ENCODE measurements at regions not wholly inside any gene's neighbourhood (a gene's known extent, or its start where the extent isn't known, plus 50 kb on each side); places are given as distances from the start of the nearest gene placed in this dataset.

- DNase-seq (ENCODE audit: low spot score): no peak
These were observed 620.3 kb downstream of the ZPLD1 start for GRCh38 chr3:103055021-103055520.

GRCh38 chr3:103056542-103056941 lies 621.7 kb downstream of the ZPLD1 start:
- no peak for DNase-seq (ENCODE audit: low spot score)

- DNase-seq (ENCODE audit: low spot score): no peak
These were observed 622.2 kb downstream of the ZPLD1 start for GRCh38 chr3:103057003-103057402.

GRCh38 chr3:103057487-103057886 lies 622.7 kb downstream of the ZPLD1 start:
- no peak for DNase-seq (ENCODE audit: low spot score)

DNA sequence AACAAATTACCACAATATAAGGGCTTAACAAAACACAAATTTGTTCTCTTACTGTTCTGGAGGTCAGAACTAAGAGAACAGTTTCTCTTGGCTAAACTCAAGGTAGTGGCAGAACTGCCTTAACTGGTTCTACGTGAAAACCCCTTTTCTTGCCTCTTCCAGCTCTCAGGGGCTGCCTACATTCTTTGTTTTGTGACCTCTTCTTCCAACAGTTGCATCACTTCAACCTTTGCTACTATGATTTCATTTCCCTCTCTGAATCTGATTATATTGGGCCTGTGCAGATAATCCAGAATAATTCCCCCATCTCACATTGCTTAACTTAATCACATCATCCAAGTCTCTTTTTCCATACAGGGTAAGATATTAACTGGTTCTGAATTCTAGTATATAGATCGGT lies 624.6 kb downstream of the ZPLD1 start:
- peak; percentile 49 for DNase-seq (ENCODE audit: low spot score)

DNA sequence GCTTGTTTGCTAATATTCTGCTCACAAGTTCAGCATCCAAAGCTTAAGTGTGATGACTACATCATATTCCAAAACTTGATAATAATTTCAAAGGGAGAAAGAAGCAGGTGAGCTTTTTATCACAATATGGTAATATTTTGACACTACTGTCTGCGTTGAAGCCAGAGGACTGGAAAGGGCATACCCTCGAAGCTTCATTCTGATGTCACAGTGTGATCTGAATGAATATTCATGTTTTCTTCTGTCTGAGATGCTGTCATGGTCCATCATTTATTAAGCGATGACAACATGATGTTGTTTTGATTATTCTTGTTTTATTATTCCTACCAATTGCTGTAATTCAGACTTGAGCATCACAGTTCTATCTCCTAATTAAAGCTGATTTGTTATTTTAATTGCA lies 625.4 kb downstream of the ZPLD1 start:
- no peak for DNase-seq (ENCODE audit: low spot score)

DNA sequence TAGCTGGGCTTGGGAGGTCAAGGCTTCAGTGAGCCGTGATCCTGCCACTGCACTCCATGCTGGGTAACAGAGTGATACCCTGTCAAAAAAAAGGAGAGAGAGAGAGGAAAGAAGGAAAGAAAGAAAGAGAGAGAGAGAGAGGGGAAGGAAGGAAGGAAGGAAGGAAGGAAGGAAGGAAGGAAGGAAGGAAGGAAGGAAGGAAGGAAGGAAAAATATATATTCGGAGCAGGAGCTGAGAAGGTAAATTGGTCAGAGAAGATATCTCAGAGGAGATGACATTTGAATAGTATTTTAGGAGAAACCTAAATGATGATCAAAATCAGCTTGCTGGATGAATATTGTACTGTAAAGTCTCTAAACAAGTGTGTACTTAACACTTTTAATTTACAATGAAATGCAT lies 633.1 kb downstream of the ZPLD1 start:
- no peak for DNase-seq (ENCODE audit: low spot score)

GRCh38 chr3:103075282-103075681 lies 640.5 kb downstream of the ZPLD1 start:
- DNase-seq (ENCODE audit: low spot score): no peak

- DNase-seq (ENCODE audit: low spot score): no peak
These were observed 643.1 kb downstream of the ZPLD1 start for GRCh38 chr3:103077910-103078309.

DNA sequence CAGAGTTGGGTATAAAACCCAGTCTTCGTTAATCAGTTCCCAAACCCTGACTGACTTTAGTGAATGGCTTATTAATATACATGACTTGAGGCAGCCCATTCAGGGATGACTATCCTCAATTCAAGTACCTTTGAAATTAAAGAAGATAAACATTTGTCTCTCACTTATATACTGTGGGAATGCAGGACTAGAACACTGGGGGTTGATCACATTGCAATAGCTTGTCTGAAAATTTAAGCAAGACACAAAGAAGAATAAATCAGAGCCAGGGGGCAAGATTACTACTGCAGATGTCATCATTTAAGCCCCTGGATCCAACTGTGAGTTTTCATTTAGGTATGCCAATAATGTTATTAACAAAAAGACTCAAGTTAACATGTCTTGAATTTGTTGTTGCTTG lies 647.7 kb downstream of the ZPLD1 start:
- DNase-seq (ENCODE audit: low spot score): no peak

GRCh38 chr3:103083848-103084631 lies 649.2 kb downstream of the ZPLD1 start:
- DNase-seq (ENCODE audit: low spot score): no peak

DNA sequence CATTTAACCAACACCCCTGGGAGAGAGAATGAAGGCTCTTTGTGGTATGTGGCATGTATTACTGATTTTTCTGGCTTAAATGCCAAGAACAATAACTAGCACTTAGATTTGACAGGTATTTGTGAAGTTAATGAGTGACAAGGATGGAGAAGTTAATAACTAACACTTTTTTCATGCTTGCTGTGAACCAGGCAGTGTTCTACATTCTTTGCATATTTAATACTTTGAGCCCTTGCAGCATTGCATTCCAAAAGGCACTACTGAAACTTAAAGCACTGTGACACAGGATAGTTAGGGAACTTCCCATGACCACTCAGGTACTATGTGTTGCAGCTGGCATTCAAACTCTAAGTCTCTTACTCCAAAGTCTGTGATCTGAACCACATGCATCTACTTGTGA lies 650.6 kb downstream of the ZPLD1 start:
- no peak for DNase-seq (ENCODE audit: low spot score)

GRCh38 chr3:103089758-103090157 lies 654.9 kb downstream of the ZPLD1 start:
- no peak for DNase-seq (ENCODE audit: low spot score)

DNA sequence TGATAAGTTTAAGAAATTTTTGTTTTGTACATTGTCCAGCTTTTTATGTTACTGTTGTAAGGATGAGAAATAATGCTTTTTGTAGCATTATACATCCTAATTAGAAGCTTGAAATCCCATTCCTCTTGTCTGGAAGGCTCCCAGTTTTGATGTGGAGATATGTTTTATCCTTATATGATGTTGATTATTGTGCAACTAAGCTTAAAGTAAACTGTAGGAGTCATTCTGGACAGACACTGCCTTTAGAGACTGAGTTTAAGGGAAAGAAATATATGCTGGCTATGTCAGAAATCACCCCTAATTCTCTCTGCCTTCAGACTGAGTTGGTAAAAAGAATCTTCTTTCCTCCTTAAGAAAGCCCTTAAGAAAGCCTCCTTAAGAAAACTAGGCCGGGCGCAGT lies 670.4 kb downstream of the ZPLD1 start:
- no peak for DNase-seq (ENCODE audit: low spot score)

GRCh38 chr3:103112273-103112672 lies 677.5 kb downstream of the ZPLD1 start:
- DNase-seq (ENCODE audit: low spot score): no peak

DNA sequence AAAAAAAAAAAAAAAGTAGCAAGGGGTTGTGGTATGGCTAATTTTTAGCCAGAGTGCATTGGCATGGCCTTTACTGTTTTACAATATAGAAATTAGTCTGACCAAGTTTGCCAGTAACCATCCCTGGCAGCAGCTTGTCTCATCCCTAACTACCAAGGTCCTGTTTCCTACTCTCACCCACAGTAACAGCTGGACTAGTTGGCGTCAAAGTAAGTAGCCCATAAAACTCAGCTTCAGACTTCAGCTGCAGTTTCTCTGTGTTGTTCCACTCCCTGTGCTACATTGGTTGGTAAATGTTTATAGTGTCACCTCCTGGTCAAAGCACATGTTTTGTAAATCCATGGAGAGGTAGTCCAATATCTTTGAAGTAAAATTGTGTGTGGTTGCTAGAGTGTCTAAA lies 691.3 kb downstream of the ZPLD1 start:
- no peak for DNase-seq (ENCODE audit: low spot score)

DNA sequence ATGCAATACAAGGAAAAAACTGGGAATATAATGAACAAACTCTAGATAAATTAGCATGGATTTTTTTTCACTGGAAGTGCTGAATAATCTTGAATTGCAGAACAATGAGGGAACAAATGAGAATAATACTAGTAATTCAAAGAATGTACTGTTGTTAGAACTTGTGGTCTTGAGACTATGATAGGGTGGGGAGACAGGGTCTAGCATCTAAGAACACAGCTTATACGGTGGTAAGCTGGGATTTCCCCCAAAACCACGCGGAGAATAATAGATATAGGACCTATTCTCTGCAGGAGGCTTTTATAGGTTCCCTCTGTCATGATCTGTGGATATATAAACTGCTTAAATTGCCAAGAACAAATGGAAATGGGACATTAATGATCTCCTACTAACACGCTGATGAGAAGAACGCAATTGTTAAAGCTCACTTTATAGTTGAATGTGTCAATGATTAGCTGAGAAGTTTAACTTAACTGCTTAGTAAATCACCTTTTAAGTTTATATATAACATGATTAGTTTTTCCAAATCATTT lies 692.3 kb downstream of the ZPLD1 start:
- no peak for DNase-seq (ENCODE audit: low spot score)

DNA sequence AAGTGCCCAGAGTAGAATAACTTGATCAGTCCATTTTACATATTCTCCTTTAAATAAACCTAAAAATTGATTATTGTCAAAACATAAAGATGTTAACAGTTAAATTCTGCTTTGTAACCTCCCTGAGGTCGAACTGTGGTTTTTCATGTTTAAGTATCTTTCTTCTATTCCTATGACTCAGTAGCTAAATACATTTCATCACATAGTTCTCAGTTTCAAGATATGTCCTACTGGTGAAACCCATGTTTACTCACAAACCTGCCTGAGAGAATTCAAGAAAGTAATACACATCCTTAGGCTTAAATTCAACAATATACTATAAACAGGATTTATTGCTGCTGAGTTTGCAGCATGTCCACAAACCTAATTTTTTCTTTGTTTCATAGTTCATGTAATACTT lies 692.9 kb downstream of the ZPLD1 start:
- DNase-seq (ENCODE audit: low spot score): no peak

DNA sequence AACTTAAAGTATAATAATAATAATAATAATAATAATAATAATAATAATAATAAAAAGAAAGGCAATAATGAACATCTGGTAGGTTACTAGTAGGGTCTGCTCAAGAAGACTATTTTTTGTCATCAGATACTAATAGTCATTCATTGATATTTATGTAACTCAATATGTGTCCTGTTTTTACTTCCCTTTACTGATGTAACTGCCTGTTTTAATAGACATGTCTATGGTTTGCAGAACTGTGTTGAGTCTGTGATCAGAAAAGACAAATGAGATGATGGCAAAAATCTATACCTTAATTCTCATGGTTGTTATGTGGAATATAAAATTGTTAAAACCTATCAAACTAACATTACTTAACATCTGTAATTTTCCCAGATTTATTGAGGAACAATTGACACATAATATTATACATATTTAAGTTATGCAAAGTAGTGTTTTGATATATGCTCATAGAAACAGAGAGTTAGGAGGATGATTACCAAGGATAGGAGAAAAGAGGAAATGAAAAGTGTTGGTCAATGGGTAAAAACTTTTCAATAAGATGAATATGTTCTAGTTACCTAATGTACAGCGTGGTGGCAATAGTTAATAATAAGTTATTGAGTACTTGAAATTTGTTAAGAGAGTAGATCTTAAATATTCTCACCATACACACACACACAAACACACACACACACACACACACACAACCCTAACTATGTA lies 699.4 kb downstream of the ZPLD1 start:
- no peak for DNase-seq (ENCODE audit: low spot score)

DNA sequence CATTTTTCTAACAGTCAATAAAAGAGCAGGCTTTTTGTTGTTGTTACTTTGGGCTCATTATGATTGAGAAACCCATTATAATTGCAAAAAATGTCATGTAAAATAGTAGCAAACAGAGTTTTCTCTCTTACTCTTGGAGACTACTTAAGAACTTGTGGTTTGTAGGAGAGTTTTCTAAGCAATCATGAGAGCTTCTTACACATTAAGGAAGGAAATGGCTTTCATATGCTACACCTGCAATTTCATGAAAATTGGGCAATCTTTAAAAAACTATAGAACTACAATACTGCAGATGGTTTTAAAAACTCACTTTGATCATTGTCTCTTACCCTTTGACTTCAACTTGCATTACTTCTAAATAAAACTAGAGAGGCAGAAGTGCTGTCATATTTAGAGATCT lies 701.8 kb downstream of the ZPLD1 start:
- DNase-seq (ENCODE audit: low spot score): no peak

DNA sequence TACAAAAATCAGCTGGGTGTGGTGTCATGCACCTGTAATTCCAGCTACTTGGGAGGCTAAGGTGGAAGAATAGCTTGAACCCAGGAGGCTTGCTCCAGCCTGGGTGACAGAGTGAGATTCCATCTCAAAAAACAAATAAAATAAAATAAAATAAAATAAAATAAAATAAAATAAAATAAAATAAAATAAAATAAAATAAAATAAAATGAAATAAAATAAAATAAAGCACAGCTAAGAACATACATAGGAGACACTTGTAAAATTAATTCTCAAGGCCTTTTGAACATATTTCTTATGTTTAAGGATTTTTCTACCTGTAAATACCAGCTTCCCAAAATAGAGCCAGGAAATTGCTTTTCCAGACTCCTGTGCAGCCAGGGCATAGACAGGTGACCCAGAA lies 703.0 kb downstream of the ZPLD1 start:
- DNase-seq (ENCODE audit: low spot score): no peak

DNA sequence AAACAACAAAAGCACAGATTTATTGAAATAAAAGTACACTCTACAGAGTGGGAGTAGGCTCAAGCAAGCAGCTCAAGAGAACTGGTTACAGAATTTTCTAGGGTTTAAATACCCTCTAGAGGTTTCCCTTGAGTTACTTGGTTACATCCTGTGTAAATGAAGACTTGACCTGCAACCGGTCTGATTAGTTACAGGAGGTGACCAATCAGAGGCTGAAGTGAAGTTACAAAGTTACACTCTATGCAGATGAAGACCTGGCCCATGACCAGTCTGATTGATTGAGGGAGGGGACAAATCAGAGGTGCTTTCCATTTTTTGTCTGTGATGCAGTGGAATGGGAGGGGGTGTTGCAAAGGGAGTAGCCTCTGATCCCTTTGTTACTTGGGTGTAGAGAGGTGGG lies 723.4 kb downstream of the ZPLD1 start:
- no peak for DNase-seq (ENCODE audit: low spot score)

DNA sequence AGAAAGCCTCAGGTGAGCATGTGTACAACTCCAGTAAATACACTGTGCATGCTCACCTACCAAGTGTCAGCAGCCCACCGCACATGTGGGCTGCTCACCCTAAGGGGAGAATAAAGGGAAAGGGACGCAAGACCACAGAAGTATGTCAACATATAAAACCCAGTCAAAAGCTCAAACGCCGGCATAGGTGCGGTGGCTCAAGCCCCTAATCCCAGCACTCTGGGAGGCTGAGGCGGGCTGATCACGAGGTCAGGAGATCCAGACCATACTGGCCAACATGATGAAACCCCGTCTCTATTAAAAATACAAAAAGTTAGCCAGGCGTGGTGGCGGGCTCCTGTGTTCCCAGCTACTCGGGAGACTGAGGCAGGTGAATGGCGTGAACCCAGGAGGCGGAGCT lies 732.1 kb downstream of the ZPLD1 start:
- DNase-seq (ENCODE audit: low spot score): no peak
